ENCODE measurements at regions not wholly inside any gene's neighbourhood (a gene's known extent, or its start where the extent isn't known, plus 50 kb on each side); places are given as distances from the start of the nearest gene placed in this dataset.

DNA sequence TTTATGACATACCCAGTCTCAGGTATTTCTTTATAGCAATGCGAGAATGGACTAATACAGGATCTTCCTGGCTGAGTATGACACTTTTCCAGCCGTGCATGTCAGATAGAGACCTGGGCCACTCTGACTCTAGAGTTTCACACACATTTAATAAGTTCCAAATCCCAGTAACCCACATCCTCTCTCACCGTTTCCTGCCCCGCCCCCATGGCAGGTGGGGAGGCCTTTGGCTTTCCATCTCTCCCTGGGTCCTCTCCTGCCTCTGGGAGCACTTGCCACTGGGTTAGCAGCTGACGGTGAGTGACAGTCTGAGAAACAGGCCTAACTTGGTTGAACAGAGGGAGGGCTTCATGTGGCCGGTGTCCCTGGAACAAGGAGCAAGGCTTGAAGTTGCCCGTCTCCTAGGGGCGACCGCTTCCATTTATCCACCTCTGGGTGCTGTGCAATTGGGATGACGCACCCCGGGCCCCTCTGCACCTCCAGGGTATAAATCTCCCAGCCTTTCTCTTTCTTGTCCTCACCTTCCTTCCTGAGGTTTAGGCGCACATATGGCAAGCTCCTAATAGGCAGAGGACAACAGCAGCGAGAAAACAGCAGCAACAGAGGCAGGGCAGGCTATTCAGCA, 152.7 kb upstream of the HDAC4 start:
- TF ChIP-seq, protein P1, sequence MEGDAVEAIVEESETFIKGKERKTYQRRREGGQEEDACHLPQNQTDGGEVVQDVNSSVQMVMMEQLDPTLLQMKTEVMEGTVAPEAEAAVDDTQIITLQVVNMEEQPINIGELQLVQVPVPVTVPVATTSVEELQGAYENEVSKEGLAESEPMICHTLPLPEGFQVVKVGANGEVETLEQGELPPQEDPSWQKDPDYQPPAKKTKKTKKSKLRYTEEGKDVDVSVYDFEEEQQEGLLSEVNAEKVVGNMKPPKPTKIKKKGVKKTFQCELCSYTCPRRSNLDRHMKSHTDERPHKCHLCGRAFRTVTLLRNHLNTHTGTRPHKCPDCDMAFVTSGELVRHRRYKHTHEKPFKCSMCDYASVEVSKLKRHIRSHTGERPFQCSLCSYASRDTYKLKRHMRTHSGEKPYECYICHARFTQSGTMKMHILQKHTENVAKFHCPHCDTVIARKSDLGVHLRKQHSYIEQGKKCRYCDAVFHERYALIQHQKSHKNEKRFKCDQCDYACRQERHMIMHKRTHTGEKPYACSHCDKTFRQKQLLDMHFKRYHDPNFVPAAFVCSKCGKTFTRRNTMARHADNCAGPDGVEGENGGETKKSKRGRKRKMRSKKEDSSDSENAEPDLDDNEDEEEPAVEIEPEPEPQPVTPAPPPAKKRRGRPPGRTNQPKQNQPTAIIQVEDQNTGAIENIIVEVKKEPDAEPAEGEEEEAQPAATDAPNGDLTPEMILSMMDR (IDR thresholded peaks at IDR 0.05) = no peak
- no peak for TF ChIP-seq POLR2A (IDR thresholded peaks at IDR 0.05)
- TF ChIP-seq EP300 (IDR thresholded peaks at IDR 0.05; ENCODE audit: low read depth) = no peak
